ENCODE measurements at regions not wholly inside any gene's neighbourhood (a gene's known extent, or its start where the extent isn't known, plus 50 kb on each side); places are given as distances from the start of the nearest gene placed in this dataset.

- no peaks in the 10 kb centered on the region for H3K27me3 ChIP-seq
- H3K4me3 ChIP-seq (ENCODE audit: low read depth in 1 of 2, low read length in 1 of 2) = no peak overlapping the region
- TF ChIP-seq CTCF (IDR thresholded peaks at IDR 0.05) = no peak
- no peaks in the 10 kb centered on the region for H3K36me3 ChIP-seq
- H3K4me1 ChIP-seq (ENCODE audit: control insufficient read depth in 1 of 2, insufficient read depth in 1 of 2, low read depth in 1 of 2, low read length in 1 of 2) = no peaks in the 10 kb centered on the region
- no peaks in the 10 kb centered on the region for H3K9me3 ChIP-seq
- no peak overlapping the region for H3K27ac ChIP-seq
Observed at GRCh38 chr12:86666316-86666715, 410.1 kb upstream of the MGAT4C start.

GRCh38 chr12:86663716-86664115, 407.5 kb upstream of the MGAT4C start:
- H3K27ac ChIP-seq = no peak overlapping the region
- H3K9me3 ChIP-seq = no peaks in the 10 kb centered on the region
- no peak for TF ChIP-seq CTCF (IDR thresholded peaks at IDR 0.05)
- no peak overlapping the region for H3K4me3 ChIP-seq (ENCODE audit: low read depth in 1 of 2, low read length in 1 of 2)
- H3K4me1 ChIP-seq (ENCODE audit: control insufficient read depth in 1 of 2, insufficient read depth in 1 of 2, low read depth in 1 of 2, low read length in 1 of 2) = no peaks in the 10 kb centered on the region
- H3K27me3 ChIP-seq = no peaks in the 10 kb centered on the region
- H3K36me3 ChIP-seq = no peaks in the 10 kb centered on the region

DNA sequence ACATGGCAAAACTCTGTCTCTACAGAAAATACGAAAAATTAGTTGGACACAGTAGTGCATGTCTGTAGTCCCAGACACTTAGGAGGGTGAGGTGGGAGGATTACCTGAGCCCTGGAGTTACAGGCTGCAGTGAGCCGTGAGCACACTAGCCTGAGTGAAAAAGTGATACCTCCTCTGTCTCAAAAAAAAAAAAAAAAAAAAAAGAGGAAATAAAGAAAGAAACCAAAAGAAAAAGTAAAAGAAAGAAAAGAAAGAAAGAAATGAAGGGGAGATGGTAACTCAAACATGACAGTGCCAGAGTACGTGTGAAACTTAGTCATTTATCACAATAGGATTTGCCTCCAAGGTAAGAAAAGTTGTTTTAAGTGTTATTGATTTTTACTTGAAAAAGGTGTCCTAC, 407.0 kb upstream of the MGAT4C start:
- H3K36me3 ChIP-seq = no peaks in the 10 kb centered on the region
- H3K27me3 ChIP-seq = no peaks in the 10 kb centered on the region
- no peak overlapping the region for H3K4me3 ChIP-seq (ENCODE audit: low read depth in 1 of 2, low read length in 1 of 2)
- no peak for TF ChIP-seq CTCF (IDR thresholded peaks at IDR 0.05)
- H3K4me1 ChIP-seq (ENCODE audit: control insufficient read depth in 1 of 2, insufficient read depth in 1 of 2, low read depth in 1 of 2, low read length in 1 of 2) = no peaks in the 10 kb centered on the region
- H3K9me3 ChIP-seq = no peaks in the 10 kb centered on the region
- H3K27ac ChIP-seq = no peak overlapping the region

DNA sequence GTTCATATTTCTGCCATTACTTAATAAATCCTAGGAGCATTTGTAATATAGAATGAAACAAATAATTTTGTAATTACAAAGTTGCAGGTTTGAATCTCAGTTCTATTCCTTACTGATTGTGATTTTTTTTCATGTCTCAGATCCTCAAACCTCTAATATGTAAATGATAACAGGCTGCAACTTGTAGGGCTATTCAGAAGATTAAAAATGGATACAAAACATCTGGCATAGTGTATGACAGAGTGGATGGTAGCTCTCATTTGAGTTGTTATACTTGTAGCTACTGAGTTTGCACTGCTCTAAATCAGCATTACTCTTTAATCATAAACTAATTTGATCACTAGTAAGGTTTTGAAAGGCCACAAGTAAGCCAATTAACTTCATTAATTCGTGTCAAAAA, 406.3 kb upstream of the MGAT4C start:
- H3K4me1 ChIP-seq (ENCODE audit: control insufficient read depth in 1 of 2, insufficient read depth in 1 of 2, low read depth in 1 of 2, low read length in 1 of 2) = no peaks in the 10 kb centered on the region
- no peaks in the 10 kb centered on the region for H3K27me3 ChIP-seq
- no peak for TF ChIP-seq CTCF (IDR thresholded peaks at IDR 0.05)

GRCh38 chr12:86660488-86661147, 404.4 kb upstream of the MGAT4C start:
- no peaks in the 10 kb centered on the region for H3K4me1 ChIP-seq (ENCODE audit: control insufficient read depth in 1 of 2, insufficient read depth in 1 of 2, low read depth in 1 of 2, low read length in 1 of 2)

More for the DNA sequence above, 406.3 kb upstream of the MGAT4C start:
- Histone ChIP-seq H3K4me3 (ENCODE audit: low read depth in 1 of 2, low read length in 1 of 2) (no peak overlapping the region), H3K27ac (no peak overlapping the region), H3K9me3 (no peaks in the 10 kb centered on the region), H3K36me3 (no peaks in the 10 kb centered on the region)

More at GRCh38 chr12:86660488-86661147, 404.4 kb upstream of the MGAT4C start:
- no peaks in the 10 kb centered on the region for H3K9me3 ChIP-seq
- no peaks in the 10 kb centered on the region for H3K27me3 ChIP-seq
- no peak overlapping the region for H3K27ac ChIP-seq
- no peaks in the 10 kb centered on the region for H3K36me3 ChIP-seq
- TF ChIP-seq CTCF (IDR thresholded peaks at IDR 0.05) = no peak
- H3K4me3 ChIP-seq (ENCODE audit: low read depth in 1 of 2, low read length in 1 of 2) = no peak overlapping the region
